ENCODE measurements at regions not wholly inside any gene's neighbourhood (a gene's known extent, or its start where the extent isn't known, plus 50 kb on each side); places are given as distances from the start of the nearest gene placed in this dataset.

DNA sequence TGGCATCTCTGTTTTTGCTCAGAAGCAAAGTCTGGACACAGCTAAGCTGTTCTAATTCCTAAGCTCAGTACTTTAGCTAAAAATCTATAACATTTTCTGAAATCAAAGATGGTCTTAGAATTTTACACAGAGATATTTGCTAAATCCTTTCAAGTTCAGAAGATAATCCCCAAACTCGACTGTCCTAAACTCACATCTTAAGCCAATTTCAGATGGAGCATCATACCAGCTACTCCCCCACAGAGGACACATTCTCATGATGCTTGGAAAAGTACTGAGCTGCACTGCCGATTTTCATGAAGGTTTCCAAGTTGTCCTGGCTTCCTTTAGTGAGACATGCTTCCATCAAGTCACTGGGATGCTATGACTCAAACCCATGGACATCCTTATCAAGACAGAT, 535.5 kb downstream of the SUCLG1 start:
- no peaks in the 10 kb centered on the region for H4K20me1 ChIP-seq (ENCODE audit: control insufficient read depth, insufficient read depth)
- no peaks in the 10 kb centered on the region for H3K79me2 ChIP-seq (ENCODE audit: control insufficient read depth, insufficient read depth, low read length)
- ATAC-seq (no peak), FAIRE-seq (no peak), DNase-seq (ENCODE audit: low read depth, low spot score) (no peak)
- ChIA-PET SMC1A (ENCODE audit: uncharacterized antibody, unreplicated experiment) (interaction anchor here (0.6 kb wide), 1 partner anchor 317 kb away, joined by 3 read pairs; no protein-coding TSS in a partner anchor), CTCF (no interaction called here), RAD21 (ENCODE audit: unreplicated experiment) (no interaction called here), POLR2A (no interaction called here)
- intact Hi-C loops (cut with micrococcal nuclease; ENCODE audit: unreplicated experiment), result no loop called here
- no peaks in the 10 kb centered on the region for H3K4me1 ChIP-seq (ENCODE audit: control insufficient read depth, insufficient read depth, low read length)
- no peak overlapping the region for H3K9ac ChIP-seq (ENCODE audit: control insufficient read depth, insufficient read depth, low read length)
- H2AFZ ChIP-seq (ENCODE audit: control insufficient read depth, low read depth, low read length), result no peak overlapping the region
- no peak overlapping the region for H3K27ac ChIP-seq (ENCODE audit: control insufficient read depth, insufficient read depth)
- 4% methylated on average over 2 of the region's 2 CpGs for WGBS (ENCODE audit: insufficient coverage, insufficient replicate concordance, low lambda C conversion rate, missing lambda C conversion rate)
- H3K4me3 ChIP-seq, result no peak overlapping the region
- no peaks in the 10 kb centered on the region for H3K36me3 ChIP-seq (ENCODE audit: control insufficient read depth in 2 of 2, insufficient read depth in 2 of 2, low read length in 1 of 2)
- no TSS peak for BruUV-seq (replicated peaks)
- TF ChIP-seq IKZF1 (conservative IDR thresholded peaks at IDR 0.05), result no peak
- no peak for TF ChIP-seq MTA2 (IDR thresholded peaks at IDR 0.05; ENCODE audit: low read depth)
- TF ChIP-seq CBX5 (IDR thresholded peaks at IDR 0.05; ENCODE audit: low read depth), result no peak
- TF ChIP-seq KDM1A (IDR thresholded peaks at IDR 0.05; ENCODE audit: borderline replicate concordance), result no peak
- TF ChIP-seq RELA (IDR thresholded peaks at IDR 0.05; ENCODE audit: borderline replicate concordance, partially characterized antibody), result no peak
- TF ChIP-seq, protein P1, sequence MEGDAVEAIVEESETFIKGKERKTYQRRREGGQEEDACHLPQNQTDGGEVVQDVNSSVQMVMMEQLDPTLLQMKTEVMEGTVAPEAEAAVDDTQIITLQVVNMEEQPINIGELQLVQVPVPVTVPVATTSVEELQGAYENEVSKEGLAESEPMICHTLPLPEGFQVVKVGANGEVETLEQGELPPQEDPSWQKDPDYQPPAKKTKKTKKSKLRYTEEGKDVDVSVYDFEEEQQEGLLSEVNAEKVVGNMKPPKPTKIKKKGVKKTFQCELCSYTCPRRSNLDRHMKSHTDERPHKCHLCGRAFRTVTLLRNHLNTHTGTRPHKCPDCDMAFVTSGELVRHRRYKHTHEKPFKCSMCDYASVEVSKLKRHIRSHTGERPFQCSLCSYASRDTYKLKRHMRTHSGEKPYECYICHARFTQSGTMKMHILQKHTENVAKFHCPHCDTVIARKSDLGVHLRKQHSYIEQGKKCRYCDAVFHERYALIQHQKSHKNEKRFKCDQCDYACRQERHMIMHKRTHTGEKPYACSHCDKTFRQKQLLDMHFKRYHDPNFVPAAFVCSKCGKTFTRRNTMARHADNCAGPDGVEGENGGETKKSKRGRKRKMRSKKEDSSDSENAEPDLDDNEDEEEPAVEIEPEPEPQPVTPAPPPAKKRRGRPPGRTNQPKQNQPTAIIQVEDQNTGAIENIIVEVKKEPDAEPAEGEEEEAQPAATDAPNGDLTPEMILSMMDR (IDR thresholded peaks at IDR 0.05 in 2 of 3, conservative IDR thresholded peaks at IDR 0.05 in 1 of 3; ENCODE audit: control insufficient read depth in 2 of 3, extremely low read depth in 1 of 3, insufficient read depth in 1 of 3, low read depth in 3 of 3, low read length in 3 of 3), result no peak
- TF ChIP-seq, protein P2, sequence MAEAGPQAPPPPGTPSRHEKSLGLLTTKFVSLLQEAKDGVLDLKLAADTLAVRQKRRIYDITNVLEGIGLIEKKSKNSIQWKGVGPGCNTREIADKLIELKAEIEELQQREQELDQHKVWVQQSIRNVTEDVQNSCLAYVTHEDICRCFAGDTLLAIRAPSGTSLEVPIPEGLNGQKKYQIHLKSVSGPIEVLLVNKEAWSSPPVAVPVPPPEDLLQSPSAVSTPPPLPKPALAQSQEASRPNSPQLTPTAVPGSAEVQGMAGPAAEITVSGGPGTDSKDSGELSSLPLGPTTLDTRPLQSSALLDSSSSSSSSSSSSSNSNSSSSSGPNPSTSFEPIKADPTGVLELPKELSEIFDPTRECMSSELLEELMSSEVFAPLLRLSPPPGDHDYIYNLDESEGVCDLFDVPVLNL (IDR thresholded peaks at IDR 0.05; ENCODE audit: low read depth, low read length), result no peak
- no peak for TF ChIP-seq USF1 (IDR thresholded peaks at IDR 0.05; ENCODE audit: borderline replicate concordance, extremely low read length, insufficient read depth, low read depth, low read length)
- no peak for TF ChIP-seq RFX5 (IDR thresholded peaks at IDR 0.05; ENCODE audit: low read depth, low read length)
- TF ChIP-seq MEF2B (IDR thresholded peaks at IDR 0.05; ENCODE audit: partially characterized antibody, poor library complexity, severe bottlenecking), result no peak
- TF ChIP-seq MEF2A (IDR thresholded peaks at IDR 0.05; ENCODE audit: insufficient read depth, low read depth, low read length), result no peak
- TF ChIP-seq, protein P3, sequence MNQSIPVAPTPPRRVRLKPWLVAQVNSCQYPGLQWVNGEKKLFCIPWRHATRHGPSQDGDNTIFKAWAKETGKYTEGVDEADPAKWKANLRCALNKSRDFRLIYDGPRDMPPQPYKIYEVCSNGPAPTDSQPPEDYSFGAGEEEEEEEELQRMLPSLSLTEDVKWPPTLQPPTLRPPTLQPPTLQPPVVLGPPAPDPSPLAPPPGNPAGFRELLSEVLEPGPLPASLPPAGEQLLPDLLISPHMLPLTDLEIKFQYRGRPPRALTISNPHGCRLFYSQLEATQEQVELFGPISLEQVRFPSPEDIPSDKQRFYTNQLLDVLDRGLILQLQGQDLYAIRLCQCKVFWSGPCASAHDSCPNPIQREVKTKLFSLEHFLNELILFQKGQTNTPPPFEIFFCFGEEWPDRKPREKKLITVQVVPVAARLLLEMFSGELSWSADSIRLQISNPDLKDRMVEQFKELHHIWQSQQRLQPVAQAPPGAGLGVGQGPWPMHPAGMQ (IDR thresholded peaks at IDR 0.05; ENCODE audit: borderline replicate concordance), result no peak
- no peak for TF ChIP-seq GABPA (IDR thresholded peaks at IDR 0.05; ENCODE audit: low read depth)
- no peak for TF ChIP-seq TCF12 (IDR thresholded peaks at IDR 0.05; ENCODE audit: low read depth, low read length)
- no peak overlapping the region for H3K4me2 ChIP-seq (ENCODE audit: control insufficient read depth, insufficient read depth)
- no peaks in the 10 kb centered on the region for H3K9me3 ChIP-seq (replicated peaks; ENCODE audit: control insufficient read depth, insufficient read depth, low read length)
- H3K27me3 ChIP-seq (replicated peaks in 1 of 2; ENCODE audit: control insufficient read depth in 2 of 2, insufficient read depth in 2 of 2, low read length in 1 of 2), result no peaks in the 10 kb centered on the region
- in situ Hi-C loops (cut with MboI), result no loop called here
